Activated CD4-positive, CD25-positive, alpha-beta regulatory T cell treated with anti-CD3 and anti-CD28 coated beads, Interleukin-2, amount 50 U/mL, for 24 hours (primary cell): ENCODE measurements at regions not wholly inside any gene's neighbourhood (a gene's known extent, or its start where the extent isn't known, plus 50 kb on each side); places are given as distances from the start of the nearest gene placed in this dataset.

ENCODE experiments used
- ATAC-seq, 2 donors: fragments of 150-1000 bp; cut with Tn5 transposase; one replicate each; pipeline ENCODE4 v1.10.0; 2021; ENCODE audit warnings: mild to moderate bottlenecking in 1 of 2, moderate library complexity in 1 of 2

DNA sequence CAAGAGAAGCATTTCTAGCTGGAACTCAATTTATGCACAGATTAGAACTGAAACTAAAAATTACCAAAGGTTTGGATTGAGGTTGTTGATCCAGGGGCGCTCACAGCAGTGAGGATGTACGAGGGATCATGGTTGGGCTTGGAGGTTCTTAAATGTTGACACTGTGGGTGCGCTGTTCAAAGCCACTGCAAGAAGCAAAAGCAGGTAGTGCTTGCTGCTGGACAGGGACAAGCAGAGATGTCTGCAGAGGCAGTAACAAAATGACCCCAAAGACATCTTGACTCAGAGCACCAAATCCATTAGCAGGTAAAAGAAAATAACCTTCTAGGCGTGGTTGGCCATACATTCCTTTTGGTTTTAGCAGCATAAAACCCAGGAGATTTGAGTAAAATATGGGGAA is 468.4 kb downstream of the ZSWIM6 start:
- ATAC-seq, result no peak

DNA sequence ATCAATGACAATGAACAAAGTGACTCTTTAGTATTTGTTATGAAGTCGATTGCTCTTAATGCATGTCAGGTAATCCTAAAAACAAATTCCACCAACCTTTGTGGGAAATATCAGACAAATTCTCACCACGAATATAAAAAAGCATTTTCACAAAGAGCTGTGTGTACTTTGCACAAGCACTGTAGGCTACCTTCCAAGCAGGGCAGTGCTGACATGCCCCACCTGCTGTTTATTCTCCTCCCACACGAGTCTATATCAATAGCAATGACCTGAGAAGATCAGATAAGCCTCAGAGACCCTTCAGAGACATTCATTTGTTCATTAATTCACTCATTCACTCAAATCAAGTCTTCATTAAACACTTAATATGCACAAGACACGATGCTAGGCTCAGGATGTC is 469.1 kb downstream of the ZSWIM6 start:
- no peak for ATAC-seq

DNA sequence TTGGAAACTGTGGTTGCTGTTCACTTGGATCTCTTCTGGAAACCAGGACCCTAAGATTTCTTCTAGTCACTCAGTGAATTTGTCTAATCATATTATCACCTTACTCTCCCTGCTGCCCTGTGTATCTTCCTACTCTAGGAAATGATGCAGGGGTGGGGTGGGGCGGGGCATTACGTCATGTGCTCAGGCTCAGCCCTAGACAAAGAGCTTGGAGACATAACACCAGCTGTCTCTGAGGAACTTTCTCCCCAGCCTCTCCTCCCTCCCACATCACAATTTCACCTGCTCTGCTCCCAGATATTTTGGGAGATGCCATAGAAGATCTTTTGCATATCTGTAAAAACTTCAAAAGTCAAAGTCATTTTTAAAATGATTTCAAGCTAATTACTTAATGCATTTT is 470.4 kb downstream of the ZSWIM6 start:
- no peak for ATAC-seq

DNA sequence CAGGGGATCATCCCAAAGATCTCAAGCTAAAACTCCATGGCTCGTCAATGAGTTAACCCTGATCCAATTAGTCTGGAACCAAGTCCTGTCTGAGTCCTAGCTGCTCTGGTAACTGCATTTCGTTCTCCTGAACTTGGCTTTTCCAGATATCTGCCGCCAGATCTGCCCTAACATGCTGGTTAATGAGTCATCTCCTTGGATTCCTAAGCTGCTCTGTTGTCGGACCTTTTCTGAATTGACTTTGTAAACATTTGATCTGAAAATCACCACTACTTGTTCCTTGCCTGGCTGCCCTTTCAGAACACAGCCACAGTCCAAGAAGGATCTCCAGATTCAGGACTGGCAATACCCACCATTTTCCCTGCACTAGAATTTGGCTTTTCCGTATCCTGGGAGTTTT is 473.0 kb downstream of the ZSWIM6 start:
- no peak for ATAC-seq

DNA sequence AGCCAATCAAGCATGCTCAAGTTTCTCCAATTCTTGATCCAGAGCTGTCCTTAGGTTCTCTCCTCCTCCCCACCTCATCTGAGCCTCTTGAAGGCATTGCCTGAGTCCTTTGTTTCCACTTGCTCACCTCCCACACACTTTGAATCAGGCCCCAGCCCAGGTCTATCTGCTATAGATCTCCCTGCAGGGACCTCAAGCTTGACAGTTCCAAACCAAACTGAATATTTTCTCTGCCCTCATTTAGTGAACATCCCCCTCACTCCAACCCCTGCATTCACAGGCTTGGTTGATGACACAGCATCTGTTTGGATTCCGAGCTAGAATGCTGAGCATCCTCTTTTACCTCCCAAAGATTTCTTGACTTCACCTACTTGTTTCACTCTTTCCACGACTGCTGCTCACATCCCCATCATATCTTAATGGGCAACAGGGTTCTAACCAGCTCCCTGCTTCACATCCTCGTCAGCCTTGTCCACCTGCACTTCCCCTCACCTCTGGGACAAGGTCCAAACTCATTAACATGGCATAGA is 474.5 kb downstream of the ZSWIM6 start:
- ATAC-seq, result no peak

DNA sequence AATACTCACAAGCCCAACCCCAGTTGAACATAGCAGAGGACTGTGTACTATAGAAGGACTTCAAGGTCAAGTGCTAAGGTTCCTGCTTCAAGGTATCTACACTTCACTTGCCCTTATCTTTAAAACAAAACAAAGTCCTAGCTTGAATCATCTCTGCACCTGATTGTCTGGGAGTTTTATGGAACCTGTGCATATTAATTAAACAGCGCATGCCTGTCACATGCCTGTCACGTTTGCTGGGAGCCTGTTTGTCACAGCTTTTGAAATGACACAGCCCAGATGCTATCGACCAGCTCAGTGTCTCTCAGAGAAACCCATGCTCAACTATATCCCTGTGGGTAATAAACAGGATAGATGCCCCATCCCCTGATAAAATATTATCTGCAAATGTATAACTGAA is 476.0 kb downstream of the ZSWIM6 start:
- ATAC-seq, result no peak

DNA sequence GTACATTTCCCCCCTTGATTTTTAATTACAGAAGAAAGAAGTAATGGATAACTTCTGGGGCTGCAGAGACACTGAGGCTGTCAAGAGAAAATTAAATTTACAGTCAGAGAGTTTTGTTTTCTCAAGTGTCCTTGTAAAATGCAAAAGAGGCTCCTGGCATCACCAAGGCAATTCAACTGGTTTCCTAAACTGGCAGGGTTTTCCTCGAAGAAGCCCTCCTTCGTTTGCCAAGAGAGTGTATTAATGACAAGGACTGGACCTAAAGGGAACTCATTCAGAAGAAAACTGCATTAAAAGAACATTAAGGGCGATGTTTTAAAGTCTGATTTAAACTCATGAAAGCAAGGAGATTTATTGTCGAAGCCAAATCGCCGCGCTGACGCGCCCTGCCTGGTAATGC is 476.9 kb downstream of the ZSWIM6 start:
- no peak for ATAC-seq

DNA sequence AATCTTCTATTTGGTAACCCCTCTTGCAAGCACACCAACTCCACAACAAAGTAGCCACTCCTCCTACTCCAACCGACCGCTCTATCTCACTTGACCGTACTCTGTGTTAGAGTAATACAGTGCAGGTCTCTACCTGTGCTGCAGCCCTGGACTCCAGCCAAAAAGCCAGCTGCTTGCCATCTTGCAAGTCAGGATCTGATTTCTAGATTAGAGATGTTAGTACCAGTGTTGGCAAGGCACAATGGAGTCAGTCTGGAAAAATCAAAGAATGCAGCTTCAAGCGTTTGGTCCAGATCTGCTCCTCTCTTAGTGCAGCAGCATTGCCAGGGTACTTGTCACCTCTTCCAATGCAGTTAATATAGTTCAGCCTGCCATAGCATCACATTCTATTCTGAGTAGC is 477.6 kb downstream of the ZSWIM6 start:
- no peak for ATAC-seq

DNA sequence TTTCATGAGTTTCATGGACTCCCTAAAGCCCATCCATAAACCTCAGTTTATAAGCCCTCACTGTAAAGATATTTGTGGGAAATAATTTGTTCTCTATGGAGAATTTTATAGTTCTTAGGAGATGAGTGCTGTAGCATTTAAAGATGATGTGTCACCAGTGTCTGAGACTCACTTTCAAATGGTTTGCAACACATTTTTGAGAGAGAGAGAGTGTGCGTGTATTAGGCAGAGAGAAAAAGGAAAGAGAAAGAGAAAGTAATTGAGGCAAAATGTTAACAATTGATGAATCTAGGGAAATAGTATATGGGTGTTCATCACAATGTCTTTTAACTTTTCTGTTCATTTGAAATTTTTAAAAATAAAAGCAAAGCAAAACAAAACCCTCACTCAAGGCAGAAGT is 479.0 kb downstream of the ZSWIM6 start:
- no peak for ATAC-seq

DNA sequence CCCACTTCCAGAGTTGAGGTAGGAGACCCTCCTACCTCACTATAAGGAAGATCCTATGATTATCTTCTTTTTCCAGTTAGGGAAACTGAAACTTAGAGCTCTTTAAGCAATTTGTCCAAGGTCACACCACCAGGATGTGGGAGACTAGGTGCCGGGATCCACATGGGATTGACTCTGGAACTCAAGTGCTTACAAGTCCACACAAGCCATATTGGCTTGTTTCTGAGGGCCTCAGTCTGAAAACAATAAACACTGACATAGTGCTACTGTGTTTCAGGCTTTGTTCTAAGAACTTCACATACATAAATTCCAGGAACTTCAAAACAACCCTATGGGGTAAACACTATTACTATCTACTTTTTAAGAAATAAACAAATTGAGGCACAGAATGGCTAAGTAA is 481.3 kb downstream of the ZSWIM6 start:
- ATAC-seq, result no peak

DNA sequence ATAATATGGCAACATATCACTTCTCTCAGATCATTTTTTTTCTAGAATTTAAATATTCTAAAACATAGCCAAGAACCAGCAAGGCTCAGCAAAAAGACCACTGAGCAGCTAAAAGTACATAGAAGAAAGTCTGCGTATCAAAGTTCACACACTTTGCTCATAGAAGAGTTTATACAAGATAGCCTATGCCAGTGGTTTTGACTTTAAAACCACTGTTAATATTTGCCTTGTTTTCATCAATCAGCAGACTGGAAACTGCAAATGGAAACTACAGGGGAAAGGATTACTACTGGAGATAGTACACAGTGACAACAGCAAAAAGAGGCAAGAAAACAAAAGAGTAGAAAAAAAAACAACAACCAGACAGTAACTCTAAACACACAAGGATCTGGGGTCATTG is 483.3 kb downstream of the ZSWIM6 start:
- no peak for ATAC-seq

DNA sequence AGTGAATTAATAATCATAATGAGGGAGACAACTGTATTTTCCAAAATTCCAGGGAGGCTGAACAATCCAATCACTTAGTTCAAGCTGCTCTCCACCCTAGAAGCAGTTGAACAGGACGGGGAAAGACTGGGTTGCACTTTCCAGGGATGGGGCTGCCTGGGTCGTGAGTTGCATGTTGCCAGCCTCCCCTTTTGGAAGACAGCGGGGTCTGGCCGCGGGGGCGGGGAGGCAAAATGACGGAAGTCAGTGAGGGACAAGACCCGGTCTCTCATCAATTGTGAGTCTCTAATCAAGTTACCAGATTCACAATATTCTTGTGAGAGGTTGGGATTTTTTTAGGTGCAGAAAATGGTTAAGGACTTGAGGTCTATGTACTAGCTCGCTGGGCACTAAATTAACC is 484.1 kb downstream of the ZSWIM6 start:
- ATAC-seq, result no peak

DNA sequence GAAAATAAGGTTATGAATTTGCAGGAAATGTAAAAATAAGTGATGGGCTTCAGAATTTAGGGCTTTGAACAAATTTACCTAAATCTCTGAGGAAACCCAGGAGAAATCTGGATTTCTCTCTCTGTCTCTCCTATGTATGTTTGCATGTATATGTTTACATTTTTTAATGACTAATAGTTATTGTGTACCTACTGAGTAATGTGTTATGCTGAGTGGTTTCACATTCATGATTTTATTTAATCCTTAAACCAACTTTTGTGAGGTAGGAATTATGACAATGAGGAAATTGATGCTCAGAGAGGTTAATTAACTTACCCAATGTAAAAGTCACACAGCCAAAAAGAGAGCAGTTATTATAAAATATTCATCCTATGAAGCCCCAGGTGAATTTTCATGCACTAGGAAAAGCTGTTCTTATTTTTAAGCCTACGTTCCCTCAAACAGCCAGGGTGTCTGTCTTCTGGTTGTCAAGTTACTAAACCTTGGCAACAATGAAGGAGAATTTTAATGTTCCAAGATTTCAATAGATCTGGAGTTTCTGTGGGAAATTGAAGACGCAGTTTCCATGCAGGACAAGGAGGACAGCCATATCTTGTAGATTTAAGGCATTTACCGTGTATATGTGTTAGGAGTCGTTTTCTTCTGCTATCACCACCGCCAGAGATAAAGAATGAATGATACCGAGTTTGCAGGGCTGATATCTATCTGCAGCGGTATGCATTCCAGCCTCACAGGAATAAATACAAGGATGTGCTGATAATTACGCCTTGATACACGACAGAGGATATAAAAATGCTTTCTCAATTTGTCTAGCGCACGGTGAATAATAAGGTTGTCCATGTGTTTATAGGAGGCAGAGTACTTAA is 484.8 kb downstream of the ZSWIM6 start:
- no peak for ATAC-seq

DNA sequence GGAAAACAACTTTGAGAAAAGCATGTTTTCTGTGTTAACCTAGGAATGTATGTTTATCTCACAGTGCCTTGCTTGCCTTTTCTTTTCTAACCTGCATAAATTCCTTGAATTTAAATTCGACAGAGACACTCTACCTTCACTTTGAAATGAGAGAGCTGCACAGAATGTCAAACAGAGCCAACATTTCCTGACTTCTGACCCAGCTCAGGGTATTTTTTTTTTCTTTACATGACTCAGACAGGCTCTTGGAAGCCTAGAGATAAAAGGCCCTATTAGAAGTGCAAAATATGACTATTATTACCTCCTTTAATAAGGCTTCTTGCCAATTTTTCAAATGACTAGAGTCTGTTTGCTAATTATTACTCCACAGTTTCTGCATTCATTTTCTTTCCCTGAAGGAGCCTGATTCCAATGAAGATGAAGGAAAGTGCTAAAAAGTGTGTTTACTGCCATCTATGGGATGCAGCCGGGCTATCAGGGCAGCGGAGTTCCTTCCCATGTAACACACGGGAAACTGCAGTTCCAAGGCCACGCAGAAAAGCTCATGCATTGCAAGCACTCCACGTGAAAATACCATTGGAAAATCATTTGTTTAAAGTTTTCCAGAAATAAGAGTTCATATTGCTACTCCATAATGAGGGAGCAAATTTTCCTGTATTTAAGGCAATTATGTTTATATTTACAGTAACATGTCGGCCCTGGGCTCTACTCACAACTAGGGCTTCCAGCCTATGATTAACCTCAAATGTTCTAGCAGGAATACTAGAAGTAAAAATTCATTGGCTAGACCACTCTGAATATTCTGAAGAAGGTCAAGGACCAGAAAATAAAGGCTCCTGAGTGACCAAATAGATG is 485.6 kb downstream of the ZSWIM6 start:
- ATAC-seq, result no peak

DNA sequence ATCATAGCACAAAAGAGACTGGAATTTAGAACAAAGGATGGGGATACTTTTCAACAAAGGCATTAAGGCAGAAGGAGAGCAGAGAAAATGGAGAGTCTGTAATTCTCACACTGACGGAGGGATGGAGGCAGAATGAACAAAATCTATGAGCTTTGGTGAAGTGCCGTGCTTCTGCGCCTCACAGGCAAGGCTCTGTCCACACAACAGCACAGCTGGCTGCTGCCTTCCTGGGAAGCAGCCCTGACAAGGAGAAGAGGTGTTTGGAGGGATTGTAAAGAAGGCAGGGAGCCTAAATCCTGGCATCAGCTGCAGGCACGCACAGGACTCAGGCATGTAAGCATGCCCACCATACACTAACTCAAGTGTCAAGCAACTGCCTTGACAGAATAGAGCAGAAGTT is 485.2 kb upstream of the KIF2A start:
- ATAC-seq, result no peak

DNA sequence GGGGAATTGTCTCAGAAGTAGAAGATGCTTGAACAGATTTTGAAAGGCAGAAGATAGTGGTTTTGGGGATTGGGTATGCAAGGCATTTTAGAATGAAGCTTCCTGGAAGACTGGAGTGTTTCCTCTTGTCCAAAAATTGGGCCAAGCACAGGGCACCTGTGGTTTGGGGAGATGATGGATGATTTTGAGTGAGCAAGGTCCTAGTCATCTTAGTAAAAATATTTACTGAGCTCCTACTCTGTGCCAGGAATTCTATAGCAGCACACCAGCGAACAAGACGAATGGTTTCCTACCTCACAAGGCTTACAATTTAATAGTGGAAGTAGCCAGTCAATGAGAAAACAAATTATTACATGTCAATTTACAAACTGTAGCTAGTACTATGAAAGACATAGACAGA is 484.4 kb upstream of the KIF2A start:
- no peak for ATAC-seq

DNA sequence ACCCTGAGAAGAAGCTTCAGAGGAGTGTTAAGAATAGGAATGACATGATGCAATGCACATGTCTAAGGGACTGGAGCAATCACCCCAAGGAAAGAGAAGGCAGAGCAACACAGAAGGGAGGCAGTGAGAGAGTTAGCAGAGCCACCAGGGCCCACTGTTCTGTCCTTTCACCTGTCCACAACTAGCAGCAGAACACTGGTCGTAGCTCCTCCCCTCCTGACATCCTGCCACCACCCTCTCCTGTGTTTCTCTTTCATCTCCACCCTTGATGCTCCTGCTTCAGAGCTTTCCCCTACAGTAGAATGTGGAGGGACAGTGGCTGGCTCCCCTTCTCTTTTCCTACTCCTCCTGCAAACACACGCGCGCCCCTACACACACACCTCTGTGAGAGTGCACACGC is 483.4 kb upstream of the KIF2A start:
- ATAC-seq, result no peak

DNA sequence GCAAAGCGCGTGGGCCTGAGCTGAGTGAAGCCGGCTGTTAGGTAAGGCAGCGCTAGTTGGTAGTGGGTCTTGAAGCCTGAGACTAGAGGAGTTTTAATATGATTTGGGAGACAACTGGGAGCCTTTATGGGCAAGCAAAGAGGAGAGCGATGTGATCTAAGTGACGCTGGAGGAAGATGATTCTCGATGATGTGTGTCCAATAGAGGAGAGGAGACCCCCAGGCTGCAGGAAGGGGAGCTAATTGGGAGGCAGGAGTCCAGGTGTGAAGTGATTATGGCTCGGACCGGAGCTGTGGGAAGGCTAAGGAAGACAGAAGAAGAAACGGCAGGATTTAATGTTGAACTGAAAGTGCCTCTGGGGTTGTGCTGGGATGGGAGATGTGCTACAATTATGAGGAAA is 482.9 kb upstream of the KIF2A start:
- no peak for ATAC-seq

DNA sequence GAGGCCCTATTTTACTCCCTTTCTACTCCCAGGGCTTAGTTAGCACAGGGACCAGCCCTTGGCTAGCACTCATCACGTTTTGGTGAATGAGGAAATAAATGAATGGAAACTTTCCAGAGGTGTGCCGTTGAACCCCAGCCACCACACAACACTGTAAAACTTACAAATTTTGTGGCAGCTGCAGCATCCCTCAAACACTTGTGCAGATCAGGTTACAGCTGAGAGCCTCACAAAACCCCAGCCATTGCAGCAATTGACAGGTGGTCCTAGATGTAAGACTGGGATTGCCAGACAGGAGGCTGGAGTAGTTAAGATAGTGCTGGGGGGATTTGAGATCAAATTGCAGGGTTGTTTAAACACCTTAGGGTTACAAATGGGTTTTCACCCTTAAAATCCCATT is 482.2 kb upstream of the KIF2A start:
- ATAC-seq, result no peak

DNA sequence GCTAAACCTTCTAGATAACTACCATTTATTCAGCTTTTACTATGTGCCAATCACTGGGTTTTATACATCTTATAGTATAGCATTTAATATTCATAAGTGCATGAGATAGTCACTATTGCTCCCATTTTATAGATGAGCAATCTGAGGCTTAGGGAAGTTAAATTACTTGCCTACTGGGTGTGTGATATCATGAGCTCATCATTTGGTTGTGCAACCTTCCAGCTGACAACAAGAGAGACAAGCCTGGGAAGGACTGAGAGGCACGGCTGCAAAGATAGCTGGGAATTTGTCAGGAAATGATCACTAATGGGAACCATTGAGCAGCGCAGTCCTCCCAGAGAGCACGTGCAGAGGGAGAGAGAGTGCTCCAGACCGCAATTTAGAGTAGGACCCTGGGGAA is 481.6 kb upstream of the KIF2A start:
- ATAC-seq, result no peak

DNA sequence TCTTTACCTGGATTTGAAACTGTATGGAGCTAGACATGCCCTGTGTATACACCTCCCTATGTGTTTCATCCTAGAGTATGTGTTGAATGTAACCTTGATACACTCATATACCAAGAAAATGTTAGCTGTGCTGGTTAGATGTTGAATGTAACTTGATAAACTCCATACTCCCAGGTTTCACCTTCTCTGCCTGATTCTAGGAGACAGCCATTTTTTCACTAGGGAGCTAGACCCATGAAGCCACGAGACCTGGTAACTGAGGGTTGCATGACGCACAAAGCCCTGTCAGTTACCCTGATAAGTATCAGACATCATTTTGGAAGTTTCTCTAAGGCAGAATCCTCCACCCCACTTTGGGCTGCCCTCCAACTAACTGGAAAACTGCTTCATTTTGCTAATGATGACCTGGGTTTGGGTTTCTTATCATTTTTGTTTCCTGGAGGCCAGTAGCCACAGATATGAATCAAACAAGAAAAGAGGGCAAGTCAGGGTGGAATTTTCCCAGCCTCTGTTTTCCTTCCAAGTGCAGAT is 478.5 kb upstream of the KIF2A start:
- ATAC-seq, result no peak

DNA sequence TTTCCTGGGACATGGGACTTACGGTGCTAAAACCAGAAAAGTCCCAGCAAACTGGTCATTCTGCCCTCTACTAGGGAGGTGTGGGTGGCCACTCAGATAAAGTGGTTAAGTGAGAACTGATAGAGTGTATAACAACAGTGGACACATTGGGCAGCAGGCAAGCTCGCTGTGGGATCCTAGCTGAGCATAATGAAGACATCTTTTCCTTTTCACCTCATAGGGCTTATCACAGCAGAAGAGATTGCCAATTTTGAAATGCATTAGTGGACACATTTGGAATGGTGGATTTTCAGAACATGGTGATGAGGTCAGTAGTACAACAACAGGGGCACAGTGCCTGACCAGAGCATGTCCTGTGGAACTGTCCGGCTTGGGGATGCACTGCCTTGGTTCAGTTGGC is 477.1 kb upstream of the KIF2A start:
- ATAC-seq, result no peak

DNA sequence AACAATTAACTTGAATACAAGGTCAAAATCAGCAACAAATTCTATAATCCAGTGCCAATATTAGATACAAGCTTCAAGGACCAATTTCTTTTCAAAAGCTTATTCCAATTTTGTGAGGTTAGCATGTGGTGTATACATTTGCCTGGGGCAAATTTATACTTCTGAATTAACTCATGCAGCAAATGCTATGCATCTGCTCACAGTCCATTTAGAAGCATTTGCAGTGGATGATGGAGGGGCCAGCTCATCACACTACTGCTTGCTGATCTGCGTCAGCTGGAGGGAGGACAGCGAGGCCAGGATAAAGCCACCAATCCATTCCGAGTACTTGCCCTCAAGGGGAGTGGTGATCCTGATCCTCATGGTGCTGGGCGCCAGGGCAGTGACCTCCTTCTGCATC is 474.3 kb upstream of the KIF2A start:
- no peak for ATAC-seq

DNA sequence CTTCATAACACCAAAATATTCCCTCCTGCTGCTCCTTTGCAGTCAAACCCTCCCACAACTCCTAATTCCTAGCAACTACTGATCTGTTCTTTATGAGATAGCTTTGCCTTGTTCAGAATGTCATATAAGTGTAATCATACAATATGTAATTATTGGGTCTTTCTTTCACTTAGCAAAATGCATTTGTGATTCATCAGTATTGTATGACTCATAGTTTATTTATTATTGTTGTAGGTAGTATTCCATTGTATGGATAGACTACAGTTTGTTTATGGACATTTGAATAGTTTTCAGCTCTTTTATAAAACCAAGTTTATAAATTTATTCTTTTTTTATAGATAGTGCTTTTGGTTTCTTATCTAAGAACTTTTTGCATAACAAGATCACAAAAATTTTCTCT is 468.2 kb upstream of the KIF2A start:
- no peak for ATAC-seq
